IMR-90 (cell line): ENCODE measurements at regions not wholly inside any gene's neighbourhood (a gene's known extent, or its start where the extent isn't known, plus 50 kb on each side); places are given as distances from the start of the nearest gene placed in this dataset.

Experiments used
- ATAC-seq: fragments of 200-7000 bp; cut with Tn5 transposase; 2 replicates; pipeline ENCODE4 v1.9.1; 2020; ENCODE audit warnings: low read depth, mild to moderate bottlenecking, moderate library complexity
- BruUV-seq: library from RNA; stranded (reverse); fragments of 400-500 nt; replicated peaks from 2 replicates; lab custom pipeline; 2021; lab: Mats Ljungman, UMichigan
- CTCF ChIA-PET: fragments of 300-600 bp; formaldehyde crosslinking; extraction: SDS; loops from one replicate; lab custom pipeline; 2021; ENCODE audit warnings: antibody characterized with exemption; lab: Yijun Ruan, JAX
- POLR2A ChIA-PET: fragments of 300-600 bp; sonication (Branson Sonifier 250); formaldehyde crosslinking; loops from one replicate; lab custom pipeline; 2022; ENCODE audit warnings: antibody characterized with exemption; ENCODE audit not compliant: unreplicated experiment; lab: Charles Lee
- DNase-seq: peaks from one replicate; pipeline ENCODE4 v3.0.0; 2013
- H2AFZ ChIP-seq: replicated peaks from 2 replicates; pipeline ENCODE3; 2013; ENCODE audit warnings: low read length, mild to moderate bottlenecking; ENCODE audit not compliant: poor library complexity
- H2AK5ac ChIP-seq: 2 replicates; pipeline ENCODE4 v1.6.1; 2013; ENCODE audit warnings: low read depth, low read length, inconsistent platforms
- H2AK9ac ChIP-seq: replicated peaks from 2 replicates; pipeline ENCODE3; 2013; ENCODE audit warnings: mild to moderate bottlenecking, low read depth, low read length, moderate library complexity; ENCODE audit not compliant: poor library complexity
- H2BK120ac ChIP-seq: 2 replicates; pipeline ENCODE4 v1.6.1; 2013; ENCODE audit warnings: low read depth, low read length, inconsistent platforms
- H2BK15ac ChIP-seq: 3 replicates; pipeline ENCODE4 v1.6.1; 2013; ENCODE audit warnings: low read depth, low read length, inconsistent platforms
- H2BK20ac ChIP-seq: 2 replicates; pipeline ENCODE4 v1.6.1; 2013; ENCODE audit warnings: low read depth, mild to moderate bottlenecking, inconsistent platforms, low read length, moderate library complexity
- H2BK5ac ChIP-seq: 2 replicates; pipeline ENCODE4 v1.6.1; 2013; ENCODE audit warnings: mild to moderate bottlenecking, low read depth, low read length, inconsistent platforms; ENCODE audit not compliant: poor library complexity, severe bottlenecking
- H3K14ac ChIP-seq: replicated peaks from 2 replicates; pipeline ENCODE4 v1.6.1; 2013; ENCODE audit warnings: low read depth, low read length, inconsistent platforms
- H3K18ac ChIP-seq: 2 replicates; pipeline ENCODE4 v1.6.1; 2013; ENCODE audit warnings: low read depth, low read length, control low read depth
- H3K23ac ChIP-seq: 2 replicates; pipeline ENCODE4 v1.6.1; 2013; ENCODE audit warnings: low read depth, low read length, inconsistent platforms
- H3K27ac ChIP-seq: 2 replicates; pipeline ENCODE4 v1.5.1; 2013; ENCODE audit warnings: mild to moderate bottlenecking, control low read depth, low read length; ENCODE audit not compliant: insufficient read depth
- H3K27me3 ChIP-seq: 2 replicates; pipeline ENCODE4 v1.6.1; 2013; ENCODE audit warnings: low read length; ENCODE audit not compliant: control insufficient read depth, insufficient read depth
- H3K36me3 ChIP-seq: 2 replicates; pipeline ENCODE4 v1.6.1; 2013; ENCODE audit warnings: low read length, mixed read lengths; ENCODE audit not compliant: control insufficient read depth, insufficient read depth
- H3K4ac ChIP-seq: 2 replicates; pipeline ENCODE4 v1.6.1; 2013; ENCODE audit warnings: low read depth, low read length, inconsistent platforms
- H3K4me1 ChIP-seq: 2 replicates; pipeline ENCODE4 v1.6.1; 2013; ENCODE audit warnings: low read length, mixed read lengths; ENCODE audit not compliant: control insufficient read depth, insufficient read depth
- H3K4me2 ChIP-seq: 2 replicates; pipeline ENCODE4 v1.6.1; 2013; ENCODE audit warnings: low read depth, mild to moderate bottlenecking, control low read depth, low read length, moderate library complexity
- H3K4me3 ChIP-seq: 2 replicates; pipeline ENCODE4 v1.5.1; 2013; ENCODE audit warnings: low read depth, mild to moderate bottlenecking, control low read depth, low read length, moderate library complexity; ENCODE audit not compliant: insufficient read depth
- H3K56ac ChIP-seq: 2 replicates; pipeline ENCODE4 v1.6.1; 2013; ENCODE audit warnings: low read length, inconsistent platforms; ENCODE audit not compliant: insufficient read depth; ENCODE audit errors: extremely low read depth
- H3K79me1 ChIP-seq, 2 experiments: 2 replicates each; pipeline ENCODE4 v1.6.1; 2013; ENCODE audit warnings: low read length in 2 of 2, inconsistent platforms in 1 of 2, low read depth in 1 of 2
- H3K9ac ChIP-seq: 2 replicates; pipeline ENCODE4 v1.6.1; 2013; ENCODE audit warnings: low read depth, low read length, control low read depth
- H3K9me1 ChIP-seq: 2 replicates; pipeline ENCODE4 v1.6.1; 2013; ENCODE audit warnings: low read length, inconsistent platforms; ENCODE audit not compliant: insufficient read depth
- H3K9me3 ChIP-seq: 2 replicates; pipeline ENCODE4 v1.6.1; 2013; ENCODE audit warnings: low read length; ENCODE audit not compliant: control insufficient read depth, insufficient read depth
- H4K20me1 ChIP-seq: 2 replicates; pipeline ENCODE4 v1.6.1; 2013; ENCODE audit warnings: low read length, inconsistent platforms; ENCODE audit not compliant: insufficient read depth
- H4K5ac ChIP-seq: 2 replicates; pipeline ENCODE4 v1.6.1; 2013; ENCODE audit warnings: mild to moderate bottlenecking, low read depth, low read length, control low read depth
- H4K8ac ChIP-seq, 2 experiments: 2 replicates each; pipeline ENCODE4 v1.6.1; 2013; ENCODE audit warnings: low read depth in 2 of 2, low read length in 2 of 2, control low read depth in 1 of 2, inconsistent platforms in 1 of 2
- H4K91ac ChIP-seq: 2 replicates; pipeline ENCODE4 v1.6.1; 2013; ENCODE audit warnings: low read depth, low read length, inconsistent platforms; ENCODE audit not compliant: insufficient read depth
- CTCF ChIP-seq: conservative IDR thresholded peaks from 2 replicates; pipeline ENCODE4 v1.5.1; 2012; ENCODE audit warnings: mild to moderate bottlenecking, low read depth, low read length, improper control_type of control experiment
- ELK1 ChIP-seq: fragments of 150-350 bp; IDR thresholded peaks from 2 replicates; pipeline ENCODE4 v1.6.1; 2016; ENCODE audit warnings: low read depth, mild to moderate bottlenecking, low read length, moderate library complexity, borderline replicate concordance
- FOS ChIP-seq: fragments of 150-350 bp; IDR thresholded peaks from 2 replicates; pipeline ENCODE4 v1.6.1; 2016; ENCODE audit warnings: low read depth, low read length
- MAZ ChIP-seq: IDR thresholded peaks from 2 replicates; pipeline ENCODE4 v1.6.1; 2012; ENCODE audit warnings: low read depth, mild to moderate bottlenecking, low read length, improper control_type of control experiment, moderate library complexity, borderline replicate concordance
- RFX5 ChIP-seq: IDR thresholded peaks from 2 replicates; pipeline ENCODE4 v1.8.0; 2012; ENCODE audit warnings: low read depth, mild to moderate bottlenecking, low read length, moderate library complexity
- SMC3 ChIP-seq: fragments of 150-350 bp; IDR thresholded peaks from 2 replicates; pipeline ENCODE4 v1.6.1; 2016; ENCODE audit warnings: low read depth, mild to moderate bottlenecking, antibody characterized with exemption, low read length, moderate library complexity
- USF2 ChIP-seq: fragments of 150-350 bp; IDR thresholded peaks from 2 replicates; pipeline ENCODE4 v1.6.1; 2017; ENCODE audit warnings: mild to moderate bottlenecking, antibody characterized with exemption, low read length, low read depth
- WGBS, 2 experiments: methylation state at CpG; one replicate each; pipeline versions ENCODE4 v1.1.5 to v1.1.7; 2013; ENCODE audit warnings: missing lambda C conversion rate in 2 of 2; ENCODE audit not compliant: insufficient read length in 1 of 2; ENCODE audit errors: extremely low coverage in 2 of 2; 5-methylcytosine and 5-hydroxymethylcytosine counted together
- dilution Hi-C: fragments of 300-500 bp; cut with HindIII; formaldehyde crosslinking; loops from one replicate; pipeline ENCODE4 v1.14.3; 2018; ENCODE audit warnings: low sequenced_read_pairs; ENCODE audit not compliant: unreplicated experiment
- in situ Hi-C: fragments of 300-500 bp; cut with MboI; formaldehyde crosslinking; loops from 3 replicates; pipeline ENCODE4 v1.14.3; 2019; ENCODE audit warnings: low sequenced_read_pairs, inconsistent platforms, mixed read lengths
- intact Hi-C: fragments of 100-400 bp; cut with micrococcal nuclease; formaldehyde crosslinking; loops from 2 replicates; pipeline ENCODE4 v1.10.0; 2022

- Histone ChIP-seq H2AFZ (no peak overlapping the region), H3K56ac (no peak overlapping the region), H3K36me3 (no peaks in the 10 kb centered on the region), H3K9ac (no peak overlapping the region), H4K20me1 (no peaks in the 10 kb centered on the region), H2BK20ac (no peak overlapping the region), H2AK9ac (no peak overlapping the region), H3K9me3 (no peaks in the 10 kb centered on the region), H4K91ac (no peak overlapping the region), H3K18ac (no peak overlapping the region), H2BK15ac (no peak overlapping the region), H3K4ac (no peak overlapping the region), H3K9me1 (peaks cover 3% of the 10 kb centered on the region; the same call in 1 of the 2 replicates), H3K27ac (no peak overlapping the region), H3K4me2 (no peak overlapping the region), H3K27me3 (no peaks in the 10 kb centered on the region), H4K5ac (no peak overlapping the region), H3K4me3 (no peak overlapping the region), H2AK5ac (no peak overlapping the region), H3K4me1 (peaks cover 2% of the 10 kb centered on the region; the same call in 1 of the 2 replicates), H3K14ac (no peak overlapping the region), H2BK5ac (no peak overlapping the region), H3K23ac (no peak overlapping the region), H2BK120ac (no peak overlapping the region), H3K79me1 (no peaks in the 10 kb centered on the region), H4K8ac (no peak overlapping the region)
- DNase-seq = no peak
- no CpG with 5 or more reads among the region's 2 CpGs for WGBS, 2 experiments
- TF ChIP-seq USF2 = no peak
- TF ChIP-seq FOS = no peak
- TF ChIP-seq CTCF = no peak
- no peak for TF ChIP-seq RFX5
- no peak for TF ChIP-seq MAZ
- no peak for TF ChIP-seq ELK1
- TF ChIP-seq SMC3 = no peak
- in situ Hi-C loops = no loop called here
- POLR2A ChIA-PET = no interaction called here
- dilution Hi-C loops = no loop called here
- ATAC-seq = no peak
- CTCF ChIA-PET = interaction anchor here (0.6 to 0.8 kb wide), 3 partner anchors 40 to 1819 kb away, joined by 3 to 5 read pairs (median 4); no protein-coding TSS in a partner anchor
- no TSS peak for BruUV-seq
- intact Hi-C loops = no loop called here
These were observed 271.2 kb downstream of the IPMK start for GRCh38 chr10:57996536-57996935.
